GM19372 (cell line): ENCODE measurements at regions not wholly inside any gene's neighbourhood (a gene's known extent, or its start where the extent isn't known, plus 50 kb on each side); places are given as distances from the start of the nearest gene placed in this dataset.
"Not testable (repeated sequence)": the region's sequence is repeated elsewhere in the genome, so short reads cannot be mapped to it uniquely, and the experiment has no call there.

Source experiments
- ATAC-seq: cut with Tn5 transposase; IDR thresholded peaks from one replicate; pipeline ENCODE4 v1.9.1; 2021; ENCODE audit warnings: mild to moderate bottlenecking, low read depth, moderate library complexity; ENCODE audit not compliant: unreplicated experiment

- no peak for ATAC-seq
Measured at GRCh38 chr9:88596376-88596775, 61.4 kb downstream of the NXNL2 start.

DNA sequence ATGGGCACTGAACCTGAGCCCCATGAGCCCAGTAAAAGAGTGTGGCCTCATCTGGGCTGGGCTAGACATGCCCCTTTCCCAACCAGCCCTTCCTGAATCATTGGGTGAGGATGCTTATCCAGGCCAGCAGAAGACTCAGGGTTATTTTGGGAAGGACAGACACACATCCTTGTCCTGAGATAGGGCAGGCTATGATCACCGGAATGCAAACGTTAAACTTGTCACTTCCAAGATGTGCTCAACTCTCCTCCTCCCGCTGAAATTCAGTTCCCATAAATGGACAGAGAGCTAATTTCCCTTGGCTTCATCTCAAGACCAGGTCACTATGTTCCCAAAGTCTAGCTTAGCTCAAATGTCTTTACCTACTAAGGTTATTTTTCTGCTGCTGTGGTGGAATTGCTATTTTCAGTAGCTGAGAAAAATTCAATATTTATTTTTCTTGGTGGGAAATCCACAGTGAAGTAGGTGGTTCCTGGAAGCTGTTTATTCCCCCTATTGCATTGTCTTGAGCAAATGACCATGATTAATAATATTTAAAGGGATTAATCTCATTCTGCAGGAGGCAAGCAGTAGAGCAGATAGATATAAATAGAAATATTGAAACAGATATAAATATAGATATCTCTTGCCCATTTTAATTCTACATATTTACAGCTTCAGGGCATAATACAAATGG lies 70.0 kb downstream of the NXNL2 start:
- ATAC-seq: no peak

DNA sequence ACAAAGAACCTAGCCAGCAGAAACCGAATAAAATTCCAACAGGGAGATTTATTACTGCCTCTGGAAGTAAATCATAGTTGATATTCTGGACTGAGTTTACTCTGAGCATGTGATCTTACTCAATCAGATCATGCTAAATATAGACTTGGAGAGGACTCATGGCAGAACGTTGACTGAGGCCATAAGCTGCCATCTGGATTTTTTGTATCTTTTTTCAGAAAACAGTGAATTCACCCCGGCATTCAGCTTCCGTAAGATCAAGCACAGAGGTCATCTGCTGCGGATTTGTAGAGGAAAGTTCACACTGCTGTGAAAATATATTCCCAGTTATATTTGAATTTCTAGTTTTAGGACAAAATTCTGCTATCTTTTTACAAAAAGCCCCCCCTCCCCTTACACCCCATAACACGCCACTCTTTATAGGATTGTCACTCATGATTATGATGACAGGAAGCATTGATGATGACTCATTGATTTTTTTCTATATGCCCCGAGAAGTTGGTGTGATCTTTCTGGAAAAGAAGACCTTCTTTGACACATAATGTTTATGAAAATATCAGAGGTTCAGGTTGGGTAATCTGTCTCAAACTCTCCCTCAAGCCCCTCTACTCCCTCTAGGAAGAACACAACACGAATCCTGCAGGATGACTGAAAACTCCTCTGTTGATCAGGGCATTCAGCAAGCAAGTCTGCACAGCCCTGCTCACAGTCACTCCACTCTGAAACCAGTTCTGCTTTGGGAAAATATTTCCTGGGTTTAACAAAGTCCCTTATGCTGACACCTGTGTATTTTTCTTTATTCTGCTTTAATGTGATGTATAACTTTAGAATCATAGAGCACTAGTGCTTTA lies 70.8 kb downstream of the NXNL2 start:
- no peak for ATAC-seq

DNA sequence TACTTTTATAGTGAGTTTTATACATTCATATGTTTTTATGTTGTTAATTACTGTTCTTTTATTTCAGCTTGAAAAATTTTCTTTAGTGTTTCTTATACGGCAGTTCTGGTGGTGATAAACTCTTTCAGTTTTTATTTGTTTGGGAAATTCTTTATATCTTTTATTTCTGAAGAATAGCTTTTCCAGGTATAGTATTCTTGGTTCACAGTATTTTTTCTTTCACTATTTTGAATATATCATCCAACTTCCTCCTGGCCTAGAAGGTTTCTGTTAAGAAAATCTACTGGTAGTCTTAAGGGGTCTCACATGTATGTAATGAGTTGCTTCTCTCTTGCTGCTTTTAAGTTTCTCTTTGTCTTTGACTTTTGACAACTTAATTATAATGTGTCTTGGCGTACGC lies 79.4 kb downstream of the NXNL2 start:
- no peak for ATAC-seq

- no peak for ATAC-seq
Measured at GRCh38 chr9:88623698-88624097, 88.7 kb downstream of the NXNL2 start.

DNA sequence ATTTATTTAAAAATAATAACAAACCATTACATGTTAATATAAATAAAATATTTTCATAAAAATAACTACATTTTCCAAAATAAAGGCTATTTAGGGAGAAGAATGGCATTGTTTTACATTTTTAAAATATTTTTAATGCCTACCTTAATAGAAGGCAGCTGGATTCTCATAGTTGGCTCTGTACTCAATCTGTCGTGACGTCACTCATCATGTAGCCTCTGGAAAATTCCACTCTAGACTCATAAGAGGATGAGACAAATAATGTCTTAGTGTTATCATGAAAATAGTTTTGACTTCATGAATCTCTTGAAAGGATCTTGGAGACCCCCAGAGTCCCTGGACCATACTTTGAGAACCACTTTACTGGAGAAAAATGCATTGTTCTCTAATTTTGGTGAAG lies 93.1 kb downstream of the NXNL2 start:
- ATAC-seq: no peak

DNA sequence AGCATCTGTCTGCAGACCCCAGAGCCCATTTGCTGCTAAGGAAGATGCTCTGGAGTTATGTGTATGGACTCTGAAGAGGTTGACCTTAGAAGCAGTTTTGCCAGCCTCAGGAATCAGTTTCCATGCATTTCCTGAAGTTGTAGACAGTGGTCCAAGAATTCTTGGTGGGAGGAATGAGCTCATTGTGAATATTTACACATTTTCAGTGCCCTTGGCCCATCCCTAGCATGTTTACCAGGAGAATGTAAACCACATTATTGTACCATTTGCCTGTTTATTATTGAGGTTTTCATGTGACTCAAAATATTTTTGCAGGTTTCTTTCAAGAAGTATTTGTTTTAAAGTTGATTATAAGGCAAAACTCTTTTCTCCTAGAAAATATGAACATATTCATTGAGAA lies 93.8 kb downstream of the NXNL2 start:
- no peak for ATAC-seq

- ATAC-seq: not testable (repeated sequence)
Measured at GRCh38 chr9:88630574-88630973, 95.6 kb downstream of the NXNL2 start.

DNA sequence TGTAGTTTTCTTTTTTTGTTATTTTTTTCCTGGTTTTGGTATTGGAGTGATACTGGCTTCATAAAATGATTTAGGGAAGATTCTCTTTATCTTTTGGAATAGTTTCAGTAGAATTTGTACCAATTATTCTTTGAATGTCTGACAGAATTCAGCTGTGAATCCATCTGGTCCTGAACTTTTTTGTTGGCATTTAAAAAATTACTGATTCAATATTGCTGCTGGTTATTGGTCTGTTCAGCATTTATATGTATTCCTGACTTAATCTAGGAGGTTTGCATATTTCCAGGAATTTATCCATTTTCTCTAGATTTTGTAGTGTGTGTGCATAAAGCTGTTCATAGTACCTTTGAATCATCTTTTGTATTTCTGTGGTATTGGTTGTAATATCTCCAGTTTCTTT lies 100.2 kb downstream of the NXNL2 start:
- ATAC-seq: no peak

GRCh38 chr9:88641456-88642240 lies 106.7 kb downstream of the NXNL2 start:
- no peak for ATAC-seq

- ATAC-seq: no peak
Measured at GRCh38 chr9:88642336-88642735, 107.4 kb downstream of the NXNL2 start.

DNA sequence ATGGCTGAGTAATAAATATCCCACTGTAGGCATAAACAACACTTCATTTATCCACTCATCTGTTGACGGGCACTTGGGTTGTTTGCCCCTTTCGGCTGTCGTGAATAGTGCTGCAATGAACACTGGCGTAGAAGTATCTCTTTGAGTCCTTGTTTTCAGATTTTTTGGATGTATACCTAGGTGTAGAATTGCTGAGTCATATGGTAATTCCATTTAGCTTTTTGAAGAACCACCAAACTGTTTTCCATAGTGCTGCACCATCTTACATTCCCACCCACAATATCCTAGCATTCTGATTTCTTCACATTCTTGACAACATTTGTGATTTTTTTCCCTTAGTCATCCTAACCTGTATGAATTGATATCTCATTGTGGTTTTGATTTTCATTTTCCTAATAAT lies 109.0 kb downstream of the NXNL2 start:
- no peak for ATAC-seq

- no peak for ATAC-seq
Measured at GRCh38 chr9:88645172-88645878, 110.3 kb downstream of the NXNL2 start.

GRCh38 chr9:88645879-88646199 lies 110.9 kb downstream of the NXNL2 start:
- ATAC-seq: no peak

DNA sequence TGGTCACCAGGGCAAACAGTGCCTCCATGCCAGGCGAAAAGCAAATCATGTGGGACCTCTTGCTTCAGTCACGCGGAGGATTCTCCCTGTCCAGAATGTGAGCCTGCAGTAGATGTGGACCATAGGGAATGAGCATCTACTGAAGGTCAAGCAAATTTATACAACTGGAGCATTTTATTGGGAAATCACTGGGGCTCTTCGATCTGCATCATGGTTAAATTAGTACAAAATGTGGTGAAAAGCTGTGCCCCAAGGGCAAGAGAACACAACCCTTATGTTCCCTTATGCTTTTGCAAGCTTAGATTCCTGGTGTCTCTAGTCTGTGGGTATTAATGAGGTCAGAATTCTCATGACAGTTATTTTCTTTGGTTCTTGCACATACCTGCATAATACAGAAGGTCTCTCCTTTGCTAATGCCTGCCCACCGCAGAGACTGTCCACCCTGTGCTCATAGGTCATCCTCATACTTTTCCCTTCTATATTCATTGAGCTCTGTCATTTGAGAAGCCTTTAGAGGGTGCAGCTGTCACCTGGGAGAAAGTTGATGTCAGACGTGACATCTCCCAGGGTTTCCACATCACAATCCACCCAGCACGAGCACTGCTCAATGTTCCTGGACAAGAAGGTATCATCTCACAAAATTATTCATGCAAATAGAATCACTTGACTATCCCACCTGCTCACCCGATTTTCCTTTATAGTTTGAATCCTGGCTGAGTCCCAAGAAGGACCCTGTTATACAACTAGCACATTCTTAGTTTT lies 111.7 kb downstream of the NXNL2 start:
- ATAC-seq: no peak

GRCh38 chr9:88651682-88652633 lies 117.0 kb downstream of the NXNL2 start:
- ATAC-seq: no peak

- ATAC-seq: no peak
Measured at GRCh38 chr9:88652876-88653275, 117.9 kb downstream of the NXNL2 start.

DNA sequence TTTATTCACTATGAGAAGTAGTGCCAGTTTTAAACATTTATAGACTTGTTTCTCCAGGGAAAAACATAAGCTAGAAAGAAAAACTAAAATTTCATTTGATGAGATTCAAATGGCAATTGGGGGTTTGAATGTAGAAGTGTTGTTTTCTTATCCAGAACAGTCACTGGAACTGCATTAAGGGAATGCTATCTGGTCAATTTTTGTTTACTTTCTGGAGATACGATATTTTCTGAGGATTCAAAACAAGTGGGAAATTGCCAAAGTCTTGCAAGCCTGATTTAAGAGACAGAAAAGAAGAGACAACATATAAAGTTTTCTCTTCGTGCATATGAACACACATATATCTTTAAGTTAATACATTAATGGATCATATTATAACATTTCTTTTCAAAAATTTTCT lies 118.4 kb downstream of the NXNL2 start:
- ATAC-seq: no peak

DNA sequence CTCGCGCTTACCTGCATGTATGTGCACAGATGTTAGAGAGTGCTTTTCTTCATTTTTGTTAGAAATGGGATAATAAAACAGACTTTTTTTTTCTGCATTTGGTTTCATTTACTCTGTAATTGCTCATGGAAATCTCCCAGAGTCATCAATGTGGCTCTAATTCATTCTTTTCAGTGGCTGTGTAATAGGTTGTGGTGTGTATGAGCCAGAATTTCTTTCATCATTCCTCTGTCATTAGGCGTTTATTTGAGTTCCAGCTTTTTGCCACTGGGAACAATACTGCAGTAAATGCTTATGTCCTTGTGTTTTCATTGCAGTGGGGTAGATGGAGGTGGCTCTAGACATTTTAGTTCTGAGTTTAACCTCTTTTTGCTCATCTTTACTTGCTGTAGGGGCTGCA lies 118.9 kb downstream of the NXNL2 start:
- no peak for ATAC-seq
